Stimulated activated CD4-positive, alpha-beta T cell treated with anti-CD3 and anti-CD28 coated beads, Interleukin-2, amount 100 ng/mL, for 24 hours (primary cell): ENCODE measurements at regions not wholly inside any gene's neighbourhood (a gene's known extent, or its start where the extent isn't known, plus 50 kb on each side); places are given as distances from the start of the nearest gene placed in this dataset.

Experiments
- DNase-seq, 2 donors: peaks; one replicate each; pipeline ENCODE4 v3.0.0-alpha.2; 2020

DNA sequence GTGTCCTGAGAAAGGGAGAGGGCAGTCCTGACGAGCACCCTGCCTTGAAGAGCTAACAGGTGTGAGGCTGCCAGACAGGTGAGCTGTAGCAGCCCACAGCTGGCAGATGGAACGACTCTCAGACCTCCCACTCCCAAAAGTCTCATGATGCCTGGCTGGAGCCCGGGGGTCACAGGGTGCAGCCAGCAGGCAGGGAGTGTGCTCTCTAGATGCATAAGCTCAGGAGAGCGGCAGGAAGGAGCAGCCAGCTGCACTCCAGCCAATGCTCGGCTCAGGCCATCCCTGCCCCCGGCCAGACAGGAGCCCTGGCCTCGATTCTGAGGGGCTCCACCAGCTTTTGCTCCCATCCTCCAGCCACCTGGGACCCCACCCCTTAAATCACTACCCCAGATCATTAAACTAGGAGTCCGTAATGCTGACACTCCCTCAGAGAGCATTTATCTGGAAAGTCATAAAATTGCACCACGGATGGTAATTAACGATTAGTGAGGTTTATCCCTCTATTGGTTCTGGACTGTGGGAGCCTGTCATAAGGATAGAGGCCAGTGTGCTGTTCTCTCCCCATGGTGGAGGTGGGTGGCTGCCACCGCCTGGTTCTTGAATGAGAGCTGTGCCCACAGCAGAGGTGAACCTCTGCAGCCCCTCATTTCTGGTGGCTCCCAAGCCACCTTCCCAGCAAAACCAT, 63.5 kb upstream of the ZMIZ1 start:
- DNase-seq, result no peak

DNA sequence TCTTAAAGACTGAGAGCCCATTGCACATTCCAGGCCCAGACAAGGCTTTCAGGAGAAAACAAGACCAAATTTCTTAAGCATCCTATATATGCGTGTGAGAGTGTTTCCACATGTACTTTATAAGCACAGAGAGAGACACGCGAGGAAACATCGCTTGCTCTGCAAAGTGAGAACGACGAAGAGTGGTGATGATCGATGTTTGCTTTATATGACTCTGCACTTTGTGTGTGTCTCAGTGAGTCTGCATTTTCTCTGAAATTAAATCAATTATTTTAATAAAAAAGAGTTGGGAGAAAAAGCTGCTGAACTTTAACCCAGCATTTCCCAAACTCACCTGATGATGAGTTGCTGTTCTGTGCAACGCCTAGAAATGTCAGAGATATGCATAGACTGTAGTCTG, 61.7 kb upstream of the ZMIZ1 start:
- no peak for DNase-seq

DNA sequence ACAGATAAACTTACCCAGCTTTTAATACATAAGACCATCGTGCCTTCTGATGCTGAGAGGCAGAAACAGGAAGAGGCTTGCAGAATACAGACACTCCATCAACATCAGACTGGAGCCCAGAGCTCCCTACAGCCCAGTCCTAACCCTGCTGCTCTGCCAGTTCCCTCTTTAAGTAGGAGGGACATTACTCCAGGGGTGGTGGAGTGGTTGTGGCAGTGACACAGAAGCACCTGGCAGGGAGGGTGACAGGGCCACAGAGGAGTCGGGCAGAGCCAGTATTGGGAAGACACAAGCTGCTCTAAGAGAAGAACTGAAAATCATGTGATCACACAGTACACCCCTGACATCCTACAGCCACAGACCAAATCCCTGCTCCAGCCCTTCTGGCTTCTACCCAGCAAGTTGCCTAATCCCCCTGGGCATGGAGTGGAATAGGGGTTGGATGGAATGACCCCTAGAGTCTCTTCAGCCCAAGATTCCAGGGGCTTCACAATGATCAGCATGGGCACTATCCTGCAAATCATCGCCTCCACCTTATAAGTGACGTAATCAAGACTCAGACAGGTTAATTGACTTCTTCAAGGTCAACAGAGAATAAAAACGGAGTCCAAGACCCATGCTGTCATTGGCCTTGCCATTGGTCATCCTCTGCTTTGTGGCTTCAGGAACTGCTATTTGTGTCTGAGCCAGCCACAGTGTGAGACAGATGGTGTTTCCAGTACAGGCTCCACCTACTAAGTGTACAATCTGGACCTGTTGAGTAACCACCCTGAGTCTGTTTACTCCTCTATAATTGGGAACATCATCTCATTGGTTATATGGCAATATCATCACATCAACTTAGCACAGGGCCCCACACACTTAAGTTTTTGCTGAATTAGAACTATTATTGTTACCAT, 61.1 kb upstream of the ZMIZ1 start:
- no peak for DNase-seq

DNA sequence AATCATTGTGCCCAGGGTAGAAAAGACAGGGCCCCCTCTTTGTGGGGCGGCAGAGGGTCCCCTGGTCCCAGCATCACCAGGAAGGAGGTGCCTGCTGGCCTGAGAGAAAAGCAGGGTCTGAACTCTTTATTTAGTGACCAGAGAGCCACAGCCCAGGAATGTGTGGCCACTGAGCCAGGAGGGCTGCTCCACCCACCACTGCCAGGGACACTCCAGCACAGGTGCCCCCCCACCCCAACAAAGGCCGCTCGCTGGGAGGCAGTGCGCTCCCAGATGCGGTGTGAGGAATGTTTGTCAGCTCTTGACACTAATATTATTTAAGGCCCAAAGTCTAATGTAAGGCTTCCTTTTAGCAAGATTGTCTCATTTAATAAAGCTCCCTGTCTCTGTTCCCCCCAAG, 59.6 kb upstream of the ZMIZ1 start:
- DNase-seq, result no peak

DNA sequence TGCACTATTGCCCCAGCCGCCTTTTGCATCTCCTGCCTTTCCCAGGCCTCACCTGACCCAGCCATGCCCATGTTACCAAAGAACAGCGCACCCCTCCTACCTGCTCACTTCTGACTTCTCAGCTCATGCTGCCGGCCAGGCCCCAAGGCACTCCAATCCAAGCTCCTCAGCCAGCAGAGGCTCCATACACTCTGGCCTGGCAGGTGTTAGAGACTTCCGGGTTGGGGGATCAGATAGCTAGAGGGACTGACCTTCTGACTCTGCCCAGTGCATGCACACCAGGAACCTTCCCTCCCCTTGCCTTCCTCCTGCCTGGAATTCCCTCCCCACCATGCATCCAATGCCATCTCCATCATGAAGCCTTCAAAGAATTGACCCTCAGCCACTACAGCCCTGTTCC, 56.2 kb upstream of the ZMIZ1 start:
- no peak for DNase-seq

DNA sequence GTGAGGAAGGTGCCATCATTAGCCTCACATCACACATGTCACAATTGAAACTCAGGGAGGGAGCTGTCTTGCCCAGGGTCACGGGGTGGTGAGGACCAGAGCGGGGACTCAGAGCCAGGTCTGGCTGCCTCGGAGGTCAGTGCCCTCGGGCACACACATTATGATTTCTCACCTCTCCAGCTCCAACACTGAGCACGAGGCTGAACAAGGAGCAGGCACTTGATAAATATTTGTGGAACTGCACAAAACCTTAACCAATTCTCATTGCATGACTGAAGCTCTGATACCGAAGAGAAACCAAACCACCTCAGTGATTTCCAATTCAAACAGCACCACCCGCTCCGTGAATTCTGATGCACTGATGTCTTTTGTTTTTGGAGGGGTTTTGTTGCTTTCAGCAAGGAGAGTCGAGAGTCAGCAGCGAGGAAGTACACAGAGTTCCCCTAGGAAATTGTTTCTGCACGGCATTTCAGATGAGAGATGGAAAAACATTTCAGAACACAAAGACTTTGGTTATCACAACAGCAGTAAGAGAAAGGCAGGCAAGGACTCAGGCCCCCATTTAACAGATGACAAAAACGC, 55.3 kb upstream of the ZMIZ1 start:
- DNase-seq, result no peak

DNA sequence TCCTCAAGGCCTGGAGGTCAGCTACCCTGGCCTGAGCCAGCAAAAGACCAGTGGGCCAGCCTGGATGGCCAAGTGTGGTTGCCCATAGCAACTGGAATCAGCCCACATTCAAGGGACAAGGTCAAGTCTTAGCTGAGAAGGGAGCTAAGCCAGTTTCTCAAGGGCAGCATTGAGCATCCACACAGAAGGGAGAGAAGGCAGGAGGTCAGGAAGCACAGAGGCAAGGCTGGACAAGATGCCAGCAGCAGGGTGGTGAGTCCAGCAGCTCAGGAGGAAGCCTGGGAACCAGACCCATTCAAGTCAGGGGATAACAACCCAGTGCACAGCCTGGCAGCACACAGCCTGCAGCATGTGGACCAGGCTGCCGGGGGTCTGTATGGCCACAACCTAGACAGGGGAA, 54.0 kb upstream of the ZMIZ1 start:
- no peak for DNase-seq

DNA sequence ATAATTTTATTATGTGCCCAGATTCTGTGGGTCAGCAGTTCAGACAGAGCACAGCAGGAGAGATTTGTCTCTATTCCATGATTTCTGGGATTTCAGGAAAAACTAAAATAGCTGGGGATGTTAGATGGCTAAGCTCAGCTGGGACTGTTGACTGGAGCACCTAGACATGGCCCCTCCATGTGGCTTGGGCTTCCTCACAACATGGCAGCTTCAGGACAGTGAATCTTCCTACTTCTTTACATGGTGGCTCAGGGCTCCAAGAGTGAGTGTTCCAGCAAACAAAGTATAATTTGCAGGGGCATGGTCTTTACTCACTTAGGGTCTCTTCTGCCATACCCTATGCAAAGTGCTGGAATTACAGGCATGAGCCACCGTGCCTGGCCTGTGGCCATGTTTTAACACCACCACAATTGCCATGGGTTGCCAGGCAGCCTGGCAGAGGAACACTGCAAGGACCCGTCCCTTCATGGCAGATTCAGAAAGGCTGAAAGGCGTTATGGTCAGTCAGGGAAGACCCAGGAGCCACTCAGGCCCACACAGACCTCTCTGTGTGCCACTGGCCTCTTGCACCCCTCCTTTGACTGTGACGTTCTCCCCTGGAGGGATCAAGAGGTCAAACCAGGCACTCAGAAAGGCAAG, 50.8 kb upstream of the ZMIZ1 start:
- DNase-seq, result no peak

DNA sequence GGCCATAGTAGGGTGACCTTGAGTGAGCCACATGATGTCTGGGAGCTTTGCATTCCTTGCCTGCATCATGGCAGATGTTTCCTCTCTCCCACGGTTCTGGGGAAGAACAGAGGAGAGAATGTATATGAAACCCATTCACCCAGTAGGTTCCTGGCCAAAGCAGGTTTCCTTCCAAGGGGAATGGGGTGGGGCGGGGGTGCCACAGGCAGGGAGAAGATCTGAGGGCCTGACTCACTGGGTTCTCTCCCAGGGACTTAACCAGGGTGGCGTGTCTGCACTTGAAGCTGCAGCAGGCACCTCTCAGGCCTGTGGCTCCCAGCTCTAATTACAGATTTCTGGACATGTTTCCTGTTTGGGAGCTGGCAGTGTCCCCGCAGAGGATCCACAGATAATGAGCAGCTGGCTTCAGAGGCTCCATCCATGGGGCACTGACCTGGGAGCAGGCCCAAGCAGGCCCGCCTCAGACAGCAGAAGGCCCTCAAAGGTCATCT, 50.2 kb upstream of the ZMIZ1 start:
- DNase-seq, result no peak
